Adrenal gland (tissue), 9 donors: ENCODE measurements at regions not wholly inside any gene's neighbourhood (a gene's known extent, or its start where the extent isn't known, plus 50 kb on each side); places are given as distances from the start of the nearest gene placed in this dataset.

Experiments used
- DNase-seq, 7 donors: peaks; one replicate each; pipeline ENCODE4 v3.0.0-alpha.2; 2019 to 2020
- H3K27ac ChIP-seq, 5 donors: fragments of 200-600 bp; sonication (generic) in 4 of 5; 1 replicate in 3 of 5; 2 replicates in 2 of 5; pipeline versions ENCODE4 v1.5.1 to v1.8.0; 2016 to 2020; ENCODE audit warnings: mild to moderate bottlenecking in 1 of 5
- H3K27me3 ChIP-seq: fragments of 200-600 bp; 2 replicates; pipeline ENCODE4 v1.8.0; 2021
- H3K36me3 ChIP-seq, 2 donors: fragments of 200-600 bp; replicated peaks in 1 of 2; 1 replicate in 1 of 2; 2 replicates in 1 of 2; pipeline versions ENCODE4 v1.5.1 to v1.8.0; 2018 to 2022
- H3K4me1 ChIP-seq, 2 donors: fragments of 200-600 bp; replicated peaks in 1 of 2; 1 replicate in 1 of 2; 2 replicates in 1 of 2; pipeline versions ENCODE4 v1.5.1 to v1.8.0; 2018 to 2021
- H3K4me3 ChIP-seq, 4 donors: fragments of 200-600 bp; sonication (generic) in 3 of 4; one replicate each; pipeline ENCODE4 v1.5.1; 2016 to 2018
- H3K9me3 ChIP-seq, 3 donors: fragments of 200-600 bp; sonication (generic) in 1 of 3; replicated peaks in 1 of 3; 1 replicate in 2 of 3; 2 replicates in 1 of 3; pipeline versions ENCODE4 v1.5.1 to v1.8.0; 2016 to 2021
- POLR2A ChIP-seq, 2 donors: fragments of 450-650 bp; IDR thresholded peaks; one replicate each; pipeline ENCODE4 v1.6.1; 2017; ENCODE audit warnings: antibody characterized with exemption in 2 of 2, mild to moderate bottlenecking in 2 of 2, moderate library complexity in 1 of 2
- WGBS, 4 donors: extraction: QIAGEN DNeasy Blood & Tissue Kit in 2 of 4; methylation state at CpG; one replicate each; pipeline versions ENCODE4 v1.1.5 to v1.1.7; 2013 to 2017; 5-methylcytosine and 5-hydroxymethylcytosine counted together
- intact Hi-C, 2 donors: fragments of 100-400 bp; cut with DNase I; formaldehyde crosslinking; loops; one replicate each; pipeline versions ENCODE4 v1.14.1 to v1.15.0; 2022 to 2023
- TF ChIP-seq, protein P1 (sequence below), 6 experiments: fragments of 450-650 bp in 4 of 6; fragments of 200-600 bp in 2 of 6; sonication (generic) in 1 of 6; IDR thresholded peaks; 1 replicate in 5 of 6; 2 replicates in 1 of 6; pipeline versions ENCODE4 v1.5.1 to v1.8.0; 2016 to 2021; ENCODE audit warnings: antibody characterized with exemption in 6 of 6, mild to moderate bottlenecking in 2 of 6, moderate library complexity in 1 of 6
- donor health status: healthy with polysubstance abuse.
- donor health status: Bipolar disorder and iron deficiency.
- donor health status: DM: yes; HTN: yes; CAD: no.
- donor health status: DM: no; HTN: no; CAD: no.
- donor health status: DM: no; HTN: no; CAD: no.

DNA sequence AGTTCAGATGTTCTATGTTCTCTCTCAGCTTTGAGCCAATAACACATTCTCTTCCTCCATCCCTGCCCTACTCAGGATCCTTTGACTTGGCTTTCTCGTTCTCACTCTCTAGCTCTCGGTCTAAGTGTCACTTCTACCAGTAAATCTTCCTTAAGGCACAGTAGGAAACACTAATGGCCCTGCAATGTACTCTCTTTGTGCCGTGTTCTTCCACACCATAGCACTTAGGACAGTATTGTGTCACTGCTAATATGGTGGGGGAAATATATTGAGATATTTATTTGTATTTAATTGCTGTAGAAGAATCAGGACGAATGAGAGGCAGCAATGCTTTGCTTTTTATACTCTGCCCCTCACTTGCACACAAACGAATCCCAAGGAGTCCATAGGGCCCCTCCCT, 493.1 kb downstream of the SHISA9 start:
- no peak overlapping the region for H3K4me3 ChIP-seq
- 31 to 47% (median 37%) methylated on average over 5 of the region's 5 CpGs for WGBS, 4 donors
- no peaks in the 10 kb centered on the region for H3K4me1 ChIP-seq
- no peak overlapping the region for H3K27ac ChIP-seq
- intact Hi-C loops = no loop called here
- no peaks in the 10 kb centered on the region for H3K36me3 ChIP-seq
- no peak for DNase-seq
- TF ChIP-seq, protein P1, sequence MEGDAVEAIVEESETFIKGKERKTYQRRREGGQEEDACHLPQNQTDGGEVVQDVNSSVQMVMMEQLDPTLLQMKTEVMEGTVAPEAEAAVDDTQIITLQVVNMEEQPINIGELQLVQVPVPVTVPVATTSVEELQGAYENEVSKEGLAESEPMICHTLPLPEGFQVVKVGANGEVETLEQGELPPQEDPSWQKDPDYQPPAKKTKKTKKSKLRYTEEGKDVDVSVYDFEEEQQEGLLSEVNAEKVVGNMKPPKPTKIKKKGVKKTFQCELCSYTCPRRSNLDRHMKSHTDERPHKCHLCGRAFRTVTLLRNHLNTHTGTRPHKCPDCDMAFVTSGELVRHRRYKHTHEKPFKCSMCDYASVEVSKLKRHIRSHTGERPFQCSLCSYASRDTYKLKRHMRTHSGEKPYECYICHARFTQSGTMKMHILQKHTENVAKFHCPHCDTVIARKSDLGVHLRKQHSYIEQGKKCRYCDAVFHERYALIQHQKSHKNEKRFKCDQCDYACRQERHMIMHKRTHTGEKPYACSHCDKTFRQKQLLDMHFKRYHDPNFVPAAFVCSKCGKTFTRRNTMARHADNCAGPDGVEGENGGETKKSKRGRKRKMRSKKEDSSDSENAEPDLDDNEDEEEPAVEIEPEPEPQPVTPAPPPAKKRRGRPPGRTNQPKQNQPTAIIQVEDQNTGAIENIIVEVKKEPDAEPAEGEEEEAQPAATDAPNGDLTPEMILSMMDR (IDR thresholded peaks at IDR 0.05) = no peak
- TF ChIP-seq POLR2A (IDR thresholded peaks at IDR 0.05) = no peak
- no peaks in the 10 kb centered on the region for H3K9me3 ChIP-seq
- H3K27me3 ChIP-seq = no peaks in the 10 kb centered on the region

GRCh38 chr16:13397126-13397525, 495.7 kb downstream of the SHISA9 start:
- no peak overlapping the region for H3K4me3 ChIP-seq
- H3K27me3 ChIP-seq = no peaks in the 10 kb centered on the region
- H3K27ac ChIP-seq = no peak overlapping the region
- H3K9me3 ChIP-seq = no peaks in the 10 kb centered on the region
- H3K4me1 ChIP-seq = no peaks in the 10 kb centered on the region
- H3K36me3 ChIP-seq = no peaks in the 10 kb centered on the region
- 76 to 82% (median 80%) methylated on average over 7 of the region's 7 CpGs for WGBS, 4 donors
- intact Hi-C loops = no loop called here
- DNase-seq = no peak
- TF ChIP-seq, protein P1 (IDR thresholded peaks at IDR 0.05) = no peak
- TF ChIP-seq POLR2A (IDR thresholded peaks at IDR 0.05) = no peak

- Histone ChIP-seq H3K4me1 (no peaks in the 10 kb centered on the region), H3K36me3 (no peaks in the 10 kb centered on the region), H3K9me3 (no peaks in the 10 kb centered on the region), H3K27me3 (no peaks in the 10 kb centered on the region), H3K27ac (no peak overlapping the region), H3K4me3 (no peak overlapping the region)
- no peak for DNase-seq
- TF ChIP-seq, protein P1 (IDR thresholded peaks at IDR 0.05) = no peak
- TF ChIP-seq POLR2A (IDR thresholded peaks at IDR 0.05) = no peak
- 73 to 82% (median 79%) methylated on average over 4 of the region's 4 CpGs for WGBS, 4 donors
- intact Hi-C loops = no loop called here
Observed at GRCh38 chr16:13401641-13402040, 500.2 kb downstream of the SHISA9 start.

DNA sequence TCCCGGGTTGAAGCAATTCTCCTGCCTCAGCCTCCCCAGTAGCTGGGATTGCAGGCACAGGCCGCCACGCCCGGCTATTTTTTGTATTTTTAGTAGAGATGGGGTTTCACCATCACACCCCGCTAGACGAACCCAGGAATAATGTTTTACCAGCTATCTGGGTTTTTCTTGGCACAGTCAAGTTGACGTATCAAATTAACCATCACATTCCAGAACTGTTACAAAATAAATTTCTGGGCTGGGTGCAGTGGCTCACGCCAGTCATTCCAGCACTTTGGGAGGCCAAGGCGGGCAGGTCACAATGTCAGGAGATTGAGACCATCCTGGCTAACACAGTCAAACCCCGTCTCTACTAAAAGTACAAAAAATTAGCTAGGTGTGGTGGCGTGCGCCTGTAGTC, 501.2 kb downstream of the SHISA9 start:
- no peak overlapping the region for H3K4me3 ChIP-seq
- intact Hi-C loops = no loop called here
- WGBS, 4 donors = 78 to 88% (median 82%) methylated on average over 12 of the region's 12 CpGs
- no peaks in the 10 kb centered on the region for H3K27me3 ChIP-seq
- DNase-seq = no peak
- TF ChIP-seq POLR2A (IDR thresholded peaks at IDR 0.05) = no peak
- TF ChIP-seq, protein P1 (IDR thresholded peaks at IDR 0.05) = no peak
- no peak overlapping the region for H3K27ac ChIP-seq
- H3K36me3 ChIP-seq = no peaks in the 10 kb centered on the region
- H3K4me1 ChIP-seq = no peaks in the 10 kb centered on the region
- no peaks in the 10 kb centered on the region for H3K9me3 ChIP-seq
